HS-27A (cell line): ENCODE measurements at regions not wholly inside any gene's neighbourhood (a gene's known extent, or its start where the extent isn't known, plus 50 kb on each side); places are given as distances from the start of the nearest gene placed in this dataset.
"Not testable (repeated sequence)": the region's sequence is repeated elsewhere in the genome, so short reads cannot be mapped to it uniquely, and the experiment has no call there.

Source experiments
- DNase-seq: peaks from one replicate; pipeline ENCODE4 v3.0.0-alpha.2; 2012; ENCODE audit warnings: low read depth, missing footprints

DNA sequence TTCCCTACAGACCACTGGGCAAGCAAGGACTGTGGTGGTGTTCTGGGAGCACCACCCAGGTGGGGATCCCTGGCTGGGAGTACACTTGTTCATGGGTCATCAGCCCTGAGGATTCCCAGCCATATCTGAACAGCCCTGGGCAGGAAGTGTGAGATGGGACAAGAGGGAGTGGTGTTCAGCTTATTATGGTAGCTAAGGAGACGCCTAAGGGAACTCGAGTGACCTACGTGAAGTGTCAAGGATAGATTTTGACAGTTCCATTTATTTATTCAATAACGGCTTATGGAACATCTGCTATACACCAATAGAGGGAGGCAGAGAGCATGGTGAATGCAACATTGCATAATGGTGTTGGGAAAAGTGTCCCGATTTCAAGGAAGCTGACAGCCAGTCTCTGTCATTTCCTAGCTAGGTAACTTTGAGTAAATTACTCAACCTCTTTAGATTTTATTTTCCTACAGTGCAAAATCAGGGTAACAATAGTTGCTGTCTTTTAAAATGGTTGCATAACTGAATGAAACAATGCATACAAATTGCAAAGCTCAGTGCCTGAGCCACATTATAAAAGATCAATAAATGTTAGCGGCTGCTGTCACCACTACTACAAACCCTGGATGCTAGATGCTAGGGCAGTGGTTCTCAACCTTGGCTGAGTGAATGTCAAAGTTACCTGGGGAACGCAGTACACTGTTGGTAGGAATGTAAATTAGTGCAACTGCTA is 534.1 kb downstream of the GRIN2A start:
- DNase-seq: no peak

DNA sequence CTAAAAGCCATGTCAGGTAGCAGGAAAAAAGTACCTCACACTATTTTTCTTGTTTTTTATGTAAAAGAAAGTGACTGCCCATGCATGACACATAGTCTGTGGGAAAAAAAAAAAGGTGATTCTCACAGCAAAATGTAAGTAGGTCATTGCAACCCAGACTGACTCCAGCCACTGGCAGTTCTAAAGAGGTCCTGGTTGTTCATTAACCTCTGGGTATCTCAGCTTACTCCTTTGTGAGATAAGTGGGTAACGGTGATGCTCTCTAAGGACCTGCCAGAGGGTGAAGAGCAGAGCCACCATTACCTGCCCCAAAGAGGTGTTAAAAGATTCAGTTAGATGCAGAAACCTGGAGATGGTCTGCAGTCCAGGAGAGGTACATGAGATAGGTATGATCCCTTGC is 531.9 kb downstream of the GRIN2A start:
- DNase-seq: no peak

DNA sequence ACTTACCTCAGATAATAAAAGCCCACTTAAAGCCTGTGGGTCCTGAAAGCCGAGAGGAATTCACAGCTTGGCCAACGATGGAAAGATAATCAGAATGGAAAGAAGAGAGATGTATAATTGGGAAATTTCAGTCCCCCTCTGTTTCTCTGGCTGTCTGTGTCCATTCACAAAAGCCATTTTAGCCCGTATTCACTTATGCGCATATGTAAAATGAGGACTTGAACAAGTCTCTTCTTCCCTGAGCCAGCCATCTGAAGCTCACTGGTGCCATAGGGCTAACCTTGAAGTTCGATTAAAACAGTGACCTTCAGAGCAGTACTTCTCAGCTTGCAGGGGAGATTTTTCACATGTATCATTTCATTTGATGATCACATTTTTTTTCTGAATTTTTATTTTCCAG is 527.2 kb downstream of the GRIN2A start:
- no peak for DNase-seq

DNA sequence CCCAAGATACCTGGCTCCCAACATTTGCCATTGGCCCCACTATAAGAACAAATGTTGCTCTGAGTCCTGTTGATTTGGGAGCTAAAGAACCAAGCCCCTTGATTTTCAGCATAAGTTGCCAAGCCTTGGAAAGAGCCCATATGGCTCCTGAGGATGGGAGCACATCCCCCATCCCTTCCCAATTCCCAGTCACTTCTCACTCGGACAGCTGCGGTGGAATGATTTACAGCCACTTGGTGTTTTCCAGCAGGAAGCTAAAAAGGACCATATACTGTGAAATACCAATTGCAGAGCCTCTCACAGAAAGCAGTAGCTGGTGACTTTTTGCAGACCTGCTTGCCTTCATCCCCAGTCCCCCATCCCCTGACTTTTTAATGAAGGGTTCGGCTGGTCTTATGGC is 524.6 kb downstream of the GRIN2A start:
- no peak for DNase-seq

DNA sequence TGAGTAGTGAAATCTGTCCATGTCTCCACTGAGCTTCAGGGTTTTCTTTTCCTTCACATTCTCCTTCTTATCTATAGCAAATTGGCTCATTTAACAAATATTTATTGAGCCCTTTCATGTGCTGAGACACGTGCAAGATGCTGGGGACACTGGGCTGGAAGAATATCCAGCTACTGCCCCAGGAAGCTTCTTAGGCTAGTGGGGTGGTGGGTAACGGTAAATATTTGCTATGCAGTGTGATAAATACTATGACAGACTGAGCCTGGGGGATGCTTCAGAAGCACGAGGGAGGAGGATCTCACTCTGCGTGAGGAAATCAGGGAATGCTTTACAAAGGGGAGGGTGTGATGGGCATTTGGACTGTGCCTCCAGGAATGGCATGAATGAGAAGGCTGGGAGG is 524.1 kb downstream of the GRIN2A start:
- DNase-seq: no peak

DNA sequence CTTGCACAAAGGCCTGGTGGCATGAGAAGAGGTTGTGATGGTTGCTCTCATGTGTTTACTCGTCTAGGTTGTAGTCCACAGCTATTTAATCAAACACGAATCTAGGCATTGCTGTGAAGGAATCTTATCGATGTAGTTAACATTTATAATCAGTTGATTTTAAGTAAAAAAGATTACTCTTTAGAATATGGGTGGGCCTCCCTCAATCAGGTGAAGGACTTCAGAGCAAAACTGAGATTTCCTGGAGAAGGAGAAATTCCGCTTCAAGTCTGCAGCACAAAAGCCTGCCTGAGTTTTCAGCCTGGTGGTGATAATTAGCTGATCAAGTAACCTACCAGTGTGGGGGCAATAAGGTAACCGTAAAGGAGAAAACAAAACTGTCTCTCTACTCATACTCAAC is 523.6 kb downstream of the GRIN2A start:
- no peak for DNase-seq

DNA sequence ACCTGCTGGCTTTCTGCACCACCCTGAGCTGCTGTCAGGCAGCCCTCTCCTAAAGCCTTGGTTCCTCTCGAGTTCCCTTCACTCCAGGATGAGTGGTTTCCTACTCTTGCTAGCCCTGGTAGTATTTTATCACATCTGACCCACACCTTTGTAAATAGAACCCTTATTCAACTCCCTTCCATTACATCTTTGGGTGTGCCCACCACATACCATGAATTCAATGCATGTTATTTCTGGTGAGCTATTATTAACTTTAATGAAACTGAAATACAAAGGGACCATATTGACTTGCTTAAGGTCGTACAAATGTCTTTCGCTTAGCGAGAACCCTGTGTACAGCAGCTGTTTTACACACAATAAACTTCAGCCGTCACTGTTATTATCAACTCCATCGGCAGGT is 521.3 kb downstream of the GRIN2A start:
- no peak for DNase-seq

DNA sequence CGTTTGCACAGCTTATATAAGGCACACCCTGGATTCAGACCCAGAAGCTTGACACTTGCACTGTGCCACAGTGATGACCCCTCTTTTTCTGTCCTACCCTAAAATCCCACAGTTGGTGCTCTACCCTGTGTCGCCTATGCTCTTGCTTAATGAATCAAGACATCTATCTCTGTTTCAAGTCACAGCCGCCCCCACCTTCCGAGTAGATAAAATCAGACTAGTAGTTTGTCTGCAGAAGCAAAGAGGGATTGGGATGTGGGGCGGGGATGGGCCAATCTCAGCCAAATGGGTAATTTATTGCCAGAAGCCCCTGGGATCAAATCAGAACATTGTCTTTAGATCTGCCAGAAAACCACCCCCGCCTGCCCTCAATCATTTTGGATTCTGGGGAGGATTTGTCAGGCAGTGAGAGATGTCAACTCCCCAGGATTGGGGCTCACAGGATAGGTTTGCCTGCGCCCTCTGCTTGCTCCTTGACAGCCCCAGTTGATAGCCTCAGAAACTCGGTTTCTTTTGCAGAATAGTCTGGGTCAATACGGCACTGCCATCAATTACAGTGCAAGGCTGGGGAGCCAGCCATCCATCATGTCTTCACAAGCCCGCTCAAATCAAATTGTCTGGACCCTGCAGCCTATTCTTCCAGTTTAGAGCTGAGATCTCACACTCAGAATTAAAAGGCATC is 520.8 kb downstream of the GRIN2A start:
- no peak for DNase-seq

DNA sequence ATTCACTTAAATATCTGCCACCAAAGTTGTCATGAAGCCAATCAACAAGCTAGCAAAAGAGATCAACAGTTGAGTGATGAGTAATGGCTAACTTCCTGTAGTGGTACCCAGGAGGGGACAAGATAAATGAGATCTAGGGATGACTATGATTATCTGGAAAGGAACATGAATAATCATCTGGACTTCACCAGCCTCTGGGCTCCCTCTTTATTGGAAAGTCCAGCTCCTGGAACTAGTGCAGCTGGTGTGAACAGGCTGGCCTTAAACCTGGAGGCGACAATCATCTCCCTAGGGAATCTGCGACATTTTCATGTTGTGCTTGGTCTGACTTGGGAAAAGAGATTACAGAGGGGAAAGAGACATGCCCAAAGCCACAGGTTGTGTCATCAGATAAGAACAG is 518.6 kb downstream of the GRIN2A start:
- DNase-seq: no peak

DNA sequence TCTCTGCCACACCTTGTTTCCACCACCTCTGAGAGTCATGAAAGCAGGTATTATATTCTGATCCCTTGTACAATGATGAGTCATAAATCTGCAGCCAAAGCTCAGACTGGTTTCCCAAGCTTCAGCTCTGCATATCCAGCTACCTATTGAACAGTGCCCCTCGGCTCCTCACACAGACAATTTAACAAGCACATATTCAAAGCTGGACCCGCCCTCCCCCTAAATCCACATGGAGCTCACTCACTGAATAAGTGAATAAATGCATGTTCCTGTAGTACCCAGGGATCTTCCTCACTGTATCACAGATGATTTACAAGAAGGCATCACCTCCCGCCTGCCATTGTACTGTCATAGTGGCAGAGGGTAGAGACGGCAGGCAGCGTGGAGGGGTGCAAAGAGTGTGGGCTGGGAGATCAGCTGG is 516.4 kb downstream of the GRIN2A start:
- no peak for DNase-seq

DNA sequence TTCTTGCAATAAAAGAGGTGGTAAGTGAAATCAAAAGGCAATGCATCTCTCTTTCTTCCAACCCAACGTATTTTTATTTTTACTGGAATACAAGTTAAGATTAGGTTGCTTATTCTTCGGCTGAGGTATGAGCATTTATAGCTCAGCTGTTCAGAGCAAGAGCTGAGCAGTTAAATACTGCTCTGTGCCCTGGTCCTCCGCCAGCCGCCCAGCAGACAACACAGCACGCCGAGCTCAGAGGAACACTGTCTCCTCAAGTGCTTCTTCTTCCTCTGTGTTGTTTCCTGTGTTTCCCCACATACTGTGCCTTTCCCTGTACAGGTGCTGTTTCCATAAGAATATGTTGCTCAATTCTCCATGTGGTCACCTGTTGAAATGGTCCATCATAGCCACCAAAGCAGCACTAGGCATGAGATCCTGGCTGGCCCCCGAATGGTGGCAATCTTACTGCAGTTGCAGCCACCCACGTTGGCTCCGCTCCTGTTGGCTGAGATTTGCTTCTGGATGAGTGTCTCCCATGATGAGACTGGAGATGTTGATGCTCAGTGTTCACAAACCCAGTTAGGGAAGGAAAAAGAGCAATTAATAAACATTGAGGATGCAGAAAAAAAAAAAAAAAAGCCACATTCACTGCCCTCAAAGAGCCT is 515.3 kb downstream of the GRIN2A start:
- DNase-seq: no peak

DNA sequence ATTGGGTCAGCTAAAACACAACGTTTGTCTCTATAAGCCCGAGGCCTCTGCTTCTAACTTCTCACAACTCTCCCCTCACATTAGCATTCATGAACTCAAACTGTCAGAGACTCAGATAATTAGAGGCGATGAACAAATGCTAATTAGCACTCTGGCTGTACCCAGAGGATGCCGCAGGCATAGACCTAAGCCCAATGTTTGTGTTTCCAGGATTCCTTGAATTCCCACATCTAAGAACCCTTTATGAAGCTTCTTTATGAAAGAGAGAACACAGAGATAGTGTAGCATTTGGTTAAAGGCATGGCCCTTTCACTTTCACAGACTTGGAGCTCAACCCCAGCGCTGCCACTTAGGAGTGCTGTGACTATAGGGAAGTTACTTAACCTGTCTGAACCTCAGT is 512.2 kb downstream of the GRIN2A start:
- no peak for DNase-seq

DNA sequence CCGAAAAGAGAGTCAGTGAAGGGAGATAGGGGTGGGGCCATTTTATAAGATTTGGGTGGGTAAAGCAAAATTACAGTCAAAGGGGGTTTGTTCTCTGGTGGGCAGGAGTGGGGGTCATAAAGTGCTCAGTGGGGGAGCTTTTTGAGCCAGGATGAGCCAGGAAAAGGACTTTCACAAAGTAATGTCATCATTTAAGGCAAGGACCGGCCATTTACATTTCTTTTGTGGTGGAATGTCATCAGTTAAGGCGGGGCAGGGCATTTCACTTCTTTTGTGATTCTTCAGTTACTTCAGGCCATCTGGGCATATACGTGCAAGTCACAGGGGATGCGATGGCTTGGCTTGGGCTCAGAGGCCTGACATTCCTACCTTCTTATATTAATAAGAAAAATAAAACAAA is 511.6 kb downstream of the GRIN2A start:
- not testable (repeated sequence) for DNase-seq

DNA sequence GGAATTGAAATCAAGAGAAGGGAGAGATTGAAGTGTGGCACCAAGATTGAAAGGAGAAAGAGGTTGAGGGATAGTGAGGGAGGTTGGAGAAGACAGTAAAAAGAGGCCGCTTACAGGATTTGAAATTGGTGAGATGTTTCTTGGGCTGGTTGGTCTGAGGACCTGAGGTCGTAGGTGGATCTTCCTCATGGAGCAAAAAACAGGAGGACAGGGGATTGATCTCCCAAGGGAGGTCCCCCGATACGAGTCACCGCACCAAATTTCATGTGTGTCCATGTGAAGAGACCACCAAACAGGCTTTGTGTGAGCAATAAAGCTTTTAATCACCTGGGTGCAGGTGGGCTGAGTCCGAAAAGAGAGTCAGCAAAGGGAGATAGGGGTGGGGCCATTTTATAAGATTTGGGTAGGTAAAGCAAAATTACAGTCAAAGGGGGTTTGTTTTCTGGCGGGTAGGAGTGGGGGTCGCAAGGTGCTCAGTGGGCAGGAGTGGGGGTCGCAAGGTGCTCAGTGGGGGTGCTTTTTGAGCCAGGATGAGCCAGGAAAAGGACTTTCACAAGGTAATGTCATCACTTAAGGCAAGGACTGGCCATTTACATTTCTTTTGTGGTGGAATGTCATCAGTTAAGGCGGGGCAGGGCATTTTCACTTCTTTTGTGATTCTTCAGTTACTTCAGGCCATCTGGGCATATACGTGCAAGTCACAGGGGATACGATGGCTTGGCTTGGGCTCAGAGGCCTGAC is 505.5 kb downstream of the GRIN2A start:
- DNase-seq: not testable (repeated sequence)

DNA sequence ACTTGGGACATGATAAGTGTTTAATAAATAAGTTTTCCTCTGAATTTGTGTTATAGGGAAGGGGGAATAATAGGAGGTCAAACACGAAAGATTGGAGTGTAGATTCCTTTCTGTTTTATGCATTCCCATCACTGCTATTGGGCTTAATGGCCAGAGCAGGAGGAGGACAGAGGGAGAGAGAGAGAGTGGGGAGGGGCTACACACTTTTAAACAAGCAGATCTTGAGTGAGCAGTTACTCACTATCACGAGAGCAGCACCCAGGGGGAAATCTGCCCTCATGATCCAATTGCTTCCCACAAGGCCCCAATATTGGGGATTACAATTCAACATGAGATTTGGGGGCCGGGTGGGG is 505.0 kb downstream of the GRIN2A start:
- DNase-seq: no peak

DNA sequence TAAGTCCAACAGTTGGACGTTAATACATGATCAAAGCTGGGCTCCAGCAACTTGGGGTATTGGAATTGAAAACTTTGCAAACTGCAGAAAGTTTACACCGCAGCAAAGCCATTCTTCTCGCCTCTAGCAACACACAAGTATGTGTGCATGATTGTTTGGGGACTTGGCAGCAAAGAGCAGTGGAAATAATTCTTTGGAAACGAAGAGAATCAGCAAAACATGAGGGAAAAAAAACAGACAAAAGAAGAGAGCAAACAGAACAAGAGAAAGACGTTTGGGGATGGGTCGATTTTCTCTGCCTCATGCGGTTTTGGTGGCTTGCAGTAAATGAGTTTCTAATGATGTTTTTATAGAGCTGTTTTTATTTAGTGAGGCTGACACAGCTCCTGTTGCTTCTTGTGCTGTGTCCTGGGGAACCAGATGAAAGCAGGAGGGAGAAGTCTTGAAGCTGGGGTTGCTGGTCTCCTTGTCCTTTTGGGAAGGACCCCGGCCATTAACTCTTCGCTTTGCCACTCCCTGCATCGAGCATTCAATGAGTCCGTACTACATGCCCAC is 502.9 kb downstream of the GRIN2A start:
- no peak for DNase-seq

DNA sequence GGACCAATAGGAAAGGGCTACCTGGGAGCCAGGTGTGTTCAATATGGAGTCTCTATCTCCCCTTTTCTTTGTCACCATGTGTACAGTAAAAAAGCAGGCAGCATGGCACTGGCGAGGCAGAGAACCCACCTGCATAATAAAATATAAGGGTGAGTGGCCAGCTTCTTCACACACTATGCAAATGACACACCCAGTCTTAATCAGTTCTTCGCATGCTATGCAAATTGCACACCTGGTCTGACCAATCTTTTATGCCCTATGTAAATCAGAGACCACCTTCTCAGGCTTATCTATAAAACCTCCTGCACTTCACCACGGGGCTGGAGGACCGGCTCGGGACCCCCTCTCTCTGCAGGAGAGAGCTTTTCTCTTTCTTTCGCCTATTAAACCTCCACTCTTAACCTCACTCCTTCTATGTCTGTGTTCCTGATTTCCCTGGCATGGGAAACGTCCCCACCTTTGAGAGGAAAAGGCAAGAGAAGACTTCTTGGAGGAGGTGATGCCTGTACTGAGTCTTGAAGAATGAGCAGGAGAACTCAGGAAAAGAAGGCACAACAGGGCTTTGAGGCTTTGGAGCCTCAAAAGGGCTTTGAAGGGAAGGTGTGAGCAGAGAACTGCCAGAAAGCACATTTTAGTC is 502.1 kb downstream of the GRIN2A start:
- no peak for DNase-seq

DNA sequence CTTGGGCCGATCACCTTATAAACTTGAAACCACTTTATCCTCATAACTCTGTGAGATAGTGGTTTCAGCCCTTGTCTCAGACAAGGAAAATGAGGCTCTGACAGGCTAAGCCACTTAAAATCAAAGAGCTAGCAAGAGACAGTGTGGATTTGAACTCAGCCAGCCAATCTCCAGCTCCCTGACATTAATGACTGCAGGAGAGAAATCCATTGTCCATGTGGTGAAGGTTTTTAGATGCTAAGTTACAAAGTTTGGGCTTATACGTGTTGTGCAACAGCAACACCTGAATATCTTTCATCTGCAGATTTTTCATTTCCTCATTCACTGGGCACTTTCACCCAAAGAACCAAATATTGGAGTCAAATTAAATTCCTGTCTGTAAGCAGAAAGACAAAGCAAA is 501.3 kb downstream of the GRIN2A start:
- DNase-seq: no peak

DNA sequence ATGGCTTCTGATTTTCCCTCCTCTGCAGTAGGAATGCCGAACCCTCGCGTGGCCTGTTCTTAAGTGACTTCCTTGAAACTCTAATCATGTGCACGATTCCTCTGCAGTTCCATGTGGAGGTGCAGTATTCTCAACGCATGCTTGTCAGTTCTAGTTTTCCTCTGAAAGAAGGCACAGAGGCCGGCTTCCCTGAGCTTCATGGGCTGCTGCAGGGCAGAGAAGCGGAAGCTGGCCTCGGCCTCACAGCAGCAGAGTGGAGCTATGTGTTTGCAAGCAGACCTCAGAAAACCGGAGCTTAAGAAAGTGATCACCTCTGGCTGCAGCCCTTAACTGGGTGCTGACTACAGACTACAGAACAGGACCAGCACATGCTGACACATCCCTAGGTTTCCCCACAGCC is 500.7 kb downstream of the GRIN2A start:
- DNase-seq: no peak

DNA sequence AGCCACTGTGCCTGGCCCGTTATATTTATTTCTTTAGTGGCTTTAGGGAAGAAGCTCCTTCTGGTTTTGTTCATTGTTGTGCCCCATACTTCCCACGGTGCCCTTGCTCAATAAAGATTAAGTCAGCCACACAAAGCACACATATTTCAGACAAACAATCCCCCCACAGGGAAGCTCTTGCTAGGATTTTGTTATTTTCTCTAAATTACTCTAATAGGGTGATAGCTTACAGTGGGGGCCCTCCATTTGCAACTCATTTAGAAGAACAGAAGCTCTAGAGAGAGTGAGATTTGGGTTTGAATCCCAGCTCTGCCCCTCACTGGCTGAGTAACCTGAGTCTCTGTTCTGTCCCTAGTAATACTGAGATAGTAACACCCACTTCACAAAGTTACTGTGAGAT is 499.9 kb downstream of the GRIN2A start:
- DNase-seq: no peak

DNA sequence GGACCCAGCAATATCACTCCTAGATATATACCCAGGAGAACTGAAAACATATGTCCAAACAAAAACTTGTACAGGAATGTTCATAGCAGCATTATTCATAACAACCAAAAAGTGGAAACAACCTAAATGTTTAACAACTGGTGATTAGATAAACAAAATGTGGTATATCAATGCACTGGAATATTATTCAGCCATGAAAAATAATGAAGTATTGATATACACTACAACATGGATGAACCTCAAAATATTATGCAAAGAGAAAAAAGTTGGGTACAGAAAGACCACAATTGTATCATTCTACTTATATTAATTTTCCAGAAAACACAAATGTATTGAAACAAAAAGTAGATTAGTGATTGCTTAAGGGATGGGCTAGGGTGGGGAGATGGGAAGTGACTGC is 498.6 kb downstream of the GRIN2A start:
- DNase-seq: no peak

DNA sequence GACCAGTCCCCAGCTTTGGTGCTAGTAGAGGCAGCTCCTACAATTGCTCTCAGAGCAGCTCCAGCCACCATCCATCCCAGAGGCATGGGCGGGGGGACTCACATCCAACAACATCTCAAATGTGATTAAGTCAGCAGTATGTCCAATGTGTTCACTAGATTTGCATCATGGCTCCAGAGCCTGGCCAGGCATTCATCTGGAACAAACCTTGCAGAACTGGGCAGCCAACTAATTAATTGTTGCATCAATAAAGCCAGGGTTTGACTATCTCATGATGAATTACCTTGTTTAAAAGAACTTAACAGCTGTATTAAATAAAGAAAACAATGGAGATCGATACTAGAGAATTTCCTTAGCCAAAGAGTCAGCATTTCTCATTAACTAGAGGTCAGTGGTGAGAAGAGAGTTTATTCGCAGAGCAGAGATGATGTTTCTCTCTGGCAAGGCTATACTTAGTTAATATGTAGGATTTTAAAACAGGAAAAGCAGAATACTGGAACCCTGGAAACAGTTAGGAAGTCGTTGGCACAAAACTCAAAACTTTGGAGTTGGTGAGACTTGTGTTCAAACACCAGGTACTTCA is 494.4 kb downstream of the GRIN2A start:
- DNase-seq: no peak
